Left forelimb (tissue), 1 donor: ENCODE measurements at regions not wholly inside any gene's neighbourhood (a gene's known extent, or its start where the extent isn't known, plus 50 kb on each side); places are given as distances from the start of the nearest gene placed in this dataset.
"Not testable (repeated sequence)": the region's sequence is repeated elsewhere in the genome, so short reads cannot be mapped to it uniquely, and the experiment has no call there.

ENCODE experiments used
- DNase-seq: peaks from one replicate; pipeline ENCODE4 v3.0.0-alpha.2; 2018; ENCODE audit warnings: low spot score

GRCh38 chr2:174697255-174697654 is 67.0 kb downstream of the CHRNA1 start:
- DNase-seq: no peak

GRCh38 chr2:174694920-174695319 is 69.4 kb downstream of the CHRNA1 start:
- DNase-seq: no peak

- no peak for DNase-seq
These were observed 69.9 kb downstream of the CHRNA1 start for GRCh38 chr2:174694196-174694878.

DNA sequence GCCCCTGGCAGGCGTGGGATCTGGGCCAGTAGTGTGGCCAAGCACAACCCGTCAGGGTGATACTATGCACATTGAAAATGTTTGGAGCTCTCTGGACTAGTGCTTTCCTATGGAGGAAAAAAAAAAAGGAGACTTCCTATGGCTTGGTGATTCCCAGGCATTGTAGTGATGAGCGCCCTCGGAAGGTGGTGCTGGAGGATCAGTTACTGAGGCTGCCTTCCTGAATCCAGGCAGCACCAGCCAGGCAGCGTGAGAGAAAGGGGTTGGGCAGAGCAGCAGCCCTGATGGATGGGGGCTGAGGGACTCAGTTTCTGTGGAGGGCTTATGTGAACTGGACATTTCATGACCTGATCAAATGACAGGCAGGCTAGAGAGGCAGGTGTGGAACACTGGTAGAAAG is 70.9 kb downstream of the CHRNA1 start:
- no peak for DNase-seq

- DNase-seq: no peak
These were observed 71.9 kb downstream of the CHRNA1 start for GRCh38 chr2:174692256-174692919.

GRCh38 chr2:174691201-174691779 is 73.0 kb downstream of the CHRNA1 start:
- DNase-seq: no peak

- DNase-seq: no peak
These were observed 74.2 kb downstream of the CHRNA1 start for GRCh38 chr2:174690026-174690425.

- no peak for DNase-seq
These were observed 76.2 kb downstream of the CHRNA1 start for GRCh38 chr2:174688079-174688478.

GRCh38 chr2:174686430-174686829 is 77.8 kb downstream of the CHRNA1 start:
- DNase-seq: no peak

GRCh38 chr2:174683392-174683759 is 80.9 kb downstream of the CHRNA1 start:
- DNase-seq: no peak

GRCh38 chr2:174682578-174683391 is 81.5 kb downstream of the CHRNA1 start:
- peak; percentile 90 for DNase-seq

DNA sequence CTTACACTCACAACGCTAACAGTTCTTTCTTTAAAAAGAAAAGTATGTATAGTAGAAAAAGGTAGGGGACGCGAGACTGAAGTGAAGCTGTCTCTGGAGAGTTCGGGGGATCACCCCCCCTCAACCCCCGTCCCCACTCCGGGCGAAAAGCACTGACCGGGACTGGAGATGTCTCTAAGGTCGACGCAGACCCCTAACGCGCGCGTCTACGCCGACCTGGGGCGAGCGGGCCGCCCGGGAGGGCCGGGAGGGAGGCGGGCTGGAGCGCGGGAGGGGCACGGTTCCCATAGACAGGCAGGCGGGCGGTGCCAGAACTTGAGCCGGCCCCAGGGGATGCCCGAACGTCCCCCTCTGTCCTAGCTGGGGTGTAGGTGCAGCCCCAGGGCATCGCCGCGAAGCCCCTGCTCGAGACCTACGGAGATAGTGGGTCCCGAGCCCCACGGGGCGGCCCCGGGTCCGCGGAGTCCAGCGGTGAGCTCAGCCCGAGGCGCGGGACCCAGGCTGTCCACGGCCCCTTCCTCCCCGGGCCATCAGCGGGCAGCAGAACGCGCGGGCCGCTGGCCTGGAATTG is 82.2 kb downstream of the CHRNA1 start:
- DNase-seq: peak; percentile 76

DNA sequence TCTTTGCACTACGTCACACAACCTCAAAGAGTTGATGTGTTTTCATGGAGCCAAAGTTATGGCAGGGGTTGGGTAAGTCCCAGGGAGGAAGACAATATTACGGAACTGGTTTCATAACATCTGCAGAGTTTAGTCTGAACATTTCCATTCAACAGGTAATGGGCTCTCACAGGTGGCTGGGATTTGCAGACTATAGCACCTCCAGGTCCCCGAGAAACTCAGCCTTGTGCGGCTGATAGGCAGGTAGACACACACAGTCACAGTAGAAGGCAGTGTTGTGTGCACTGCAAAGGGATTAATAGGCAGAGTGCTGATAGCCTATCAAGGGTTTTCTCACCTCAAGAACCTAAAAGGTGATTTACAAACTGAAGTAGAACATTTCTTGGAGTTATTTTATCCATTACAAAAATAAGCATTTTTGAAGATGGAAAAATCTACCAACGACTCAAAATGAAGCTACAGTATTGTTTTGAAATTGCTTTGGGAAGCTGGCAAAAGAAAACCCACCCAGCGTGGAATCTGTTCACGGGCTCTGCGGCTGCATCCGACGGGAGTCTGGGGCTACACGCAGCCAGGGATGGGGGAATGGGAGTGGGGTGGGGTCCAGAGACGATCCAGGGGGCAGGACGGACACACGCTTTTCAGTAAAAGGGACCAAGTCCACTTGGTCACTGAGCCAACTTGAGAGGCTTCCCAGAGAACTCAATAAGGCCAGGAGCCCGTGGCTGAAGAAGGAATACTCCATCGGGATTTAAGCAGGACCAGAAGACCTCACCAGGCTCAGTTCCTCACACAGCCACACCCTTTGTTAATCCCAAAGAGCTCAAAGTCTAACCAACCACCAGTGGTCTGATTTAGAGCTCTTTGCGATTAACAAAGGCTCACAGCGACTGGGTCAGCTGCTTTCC is 82.9 kb downstream of the CHRNA1 start:
- DNase-seq: no peak

DNA sequence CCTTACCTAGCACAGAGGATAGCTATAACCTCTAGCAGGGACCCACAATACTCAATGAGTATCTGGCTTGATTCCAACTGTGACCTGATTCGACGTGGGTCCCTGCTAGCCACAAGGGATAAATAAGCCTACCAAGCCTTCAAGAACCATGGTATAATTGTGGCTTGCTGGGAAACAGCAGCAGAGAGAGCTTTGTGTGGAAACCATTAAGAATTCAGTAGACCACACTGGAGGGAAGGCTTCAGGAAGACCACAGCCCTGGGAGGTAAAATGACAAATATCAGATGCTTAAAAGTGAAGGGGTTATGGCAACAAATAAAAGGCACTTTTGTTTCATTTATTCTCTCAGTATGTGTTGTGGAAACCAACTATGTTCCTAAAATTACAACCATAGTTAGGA is 82.6 kb upstream of the WIPF1 start:
- no peak for DNase-seq

DNA sequence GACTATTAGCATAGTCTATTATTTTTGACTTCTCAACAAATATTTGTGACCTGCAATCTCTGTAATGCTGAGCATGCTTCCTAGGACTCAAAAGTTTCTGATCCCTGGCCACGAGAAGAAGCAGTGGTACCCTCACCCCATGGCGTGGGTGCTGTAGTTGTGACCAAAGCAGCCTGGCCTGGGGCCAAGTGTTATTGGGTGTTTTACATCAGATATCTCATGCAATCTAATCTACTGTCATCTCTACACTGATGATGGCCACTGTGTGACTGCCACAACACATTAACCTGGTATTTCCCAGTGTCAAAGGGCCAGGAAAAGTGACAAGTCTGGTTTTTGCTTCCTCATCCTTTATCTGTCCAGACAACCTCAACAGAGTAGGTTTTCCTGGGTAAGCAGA is 80.8 kb upstream of the WIPF1 start:
- DNase-seq: no peak

DNA sequence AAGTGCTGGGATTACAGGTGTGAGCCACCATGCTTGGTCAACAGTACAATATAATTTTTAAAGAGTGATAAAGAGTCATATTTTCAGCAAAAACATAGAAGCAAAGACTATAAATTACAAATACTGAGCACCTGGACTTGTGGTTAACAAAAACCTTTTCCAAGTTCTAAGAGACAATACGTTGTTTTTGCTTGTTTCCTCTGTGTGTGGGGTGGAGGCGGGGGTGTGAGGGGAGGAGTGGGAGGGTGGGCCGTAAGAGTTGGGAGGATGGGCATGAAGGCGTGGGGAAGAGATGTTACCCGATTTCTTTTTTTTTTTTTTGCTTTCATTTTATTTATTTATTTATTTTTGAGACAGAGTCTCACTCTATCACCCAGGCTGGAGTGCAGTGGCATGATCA is 78.0 kb upstream of the WIPF1 start:
- no peak for DNase-seq

DNA sequence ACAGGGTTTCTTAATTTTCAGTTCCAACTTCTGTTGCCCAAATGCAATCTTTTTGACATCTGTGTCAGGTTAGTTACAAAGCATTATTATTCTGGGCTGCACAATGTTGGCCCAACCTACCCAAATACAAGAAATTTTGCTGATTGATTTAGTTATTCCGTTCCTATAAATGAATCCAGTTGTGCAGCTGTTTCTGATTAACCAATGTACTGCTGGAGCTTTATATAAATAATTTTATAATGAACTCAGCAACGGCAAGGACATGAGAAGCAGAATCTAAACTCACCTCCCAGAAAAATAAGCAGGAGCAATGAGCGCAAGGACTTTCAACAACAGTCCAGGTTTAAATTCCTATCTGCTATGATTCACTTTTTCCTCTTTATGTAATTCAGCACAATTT is 76.3 kb upstream of the WIPF1 start:
- no peak for DNase-seq

GRCh38 chr2:174673440-174673839 is 75.8 kb upstream of the WIPF1 start:
- no peak for DNase-seq

- DNase-seq: not testable (repeated sequence)
These were observed 73.9 kb upstream of the WIPF1 start for GRCh38 chr2:174671532-174671931.

GRCh38 chr2:174670446-174670845 is 72.8 kb upstream of the WIPF1 start:
- no peak for DNase-seq

DNA sequence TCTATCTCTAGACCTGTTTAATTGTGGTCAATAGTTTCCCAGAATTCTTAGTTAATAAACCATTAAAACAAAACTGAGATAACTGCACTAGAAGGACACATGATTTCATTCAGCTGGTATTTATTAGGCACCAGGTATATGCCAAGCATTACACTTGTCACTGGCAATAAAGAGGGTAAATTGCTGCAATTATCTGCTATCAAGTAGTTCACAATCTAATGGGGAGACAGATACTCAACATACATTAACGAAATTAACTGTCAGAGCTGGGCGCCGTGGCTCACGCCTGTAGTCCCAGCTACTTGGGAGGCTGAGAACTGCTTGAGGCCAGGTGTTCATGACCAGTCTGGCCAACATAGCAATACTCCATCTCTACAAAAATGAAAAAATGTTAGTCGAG is 71.7 kb upstream of the WIPF1 start:
- no peak for DNase-seq
